GM12891 (cell line): ENCODE measurements at regions not wholly inside any gene's neighbourhood (a gene's known extent, or its start where the extent isn't known, plus 50 kb on each side); places are given as distances from the start of the nearest gene placed in this dataset.

Experiments
- PAX5 ChIP-seq: IDR thresholded peaks from 2 replicates; pipeline ENCODE4 v1.6.1; 2011; ENCODE audit warnings: low read length, moderate library complexity, mild to moderate bottlenecking; ENCODE audit not compliant: insufficient read depth, severe bottlenecking
- POLR2A ChIP-seq: IDR thresholded peaks from 2 replicates; pipeline ENCODE4 v1.6.1; 2011; ENCODE audit warnings: low read depth, low read length, control low read depth
- POLR2AphosphoS5 ChIP-seq: IDR thresholded peaks from 2 replicates; pipeline ENCODE4 v1.6.1; 2011; ENCODE audit warnings: low read depth, low read length, control low read depth
- POU2F2 ChIP-seq: IDR thresholded peaks from 2 replicates; pipeline ENCODE4 v1.6.1; 2011; ENCODE audit warnings: low read depth, mild to moderate bottlenecking, control low read depth, low read length, moderate library complexity
- TAF1 ChIP-seq: IDR thresholded peaks from 2 replicates; pipeline ENCODE4 v1.6.1; 2011; ENCODE audit warnings: low read depth, low read length, control low read depth

- TF ChIP-seq PAX5: no peak
- TF ChIP-seq POLR2AphosphoS5: no peak
- no peak for TF ChIP-seq POLR2A
- TF ChIP-seq TAF1: no peak
- no peak for TF ChIP-seq POU2F2
Measured at GRCh38 chr7:117992635-117993376, 119.6 kb upstream of the CTTNBP2 start.
